ENCODE measurements at regions not wholly inside any gene's neighbourhood (a gene's known extent, or its start where the extent isn't known, plus 50 kb on each side); places are given as distances from the start of the nearest gene placed in this dataset.

GRCh38 chr2:235270291-235270690 lies 223.6 kb upstream of the AGAP1 start:
- H3K27ac ChIP-seq (ENCODE audit: low read depth in 1 of 3, low read length in 2 of 3): no peak overlapping the region
- WGBS, 3 donors: 70 to 92% (median 80%) methylated on average over 4 of the region's 4 CpGs
- FAIRE-seq (no peak), DNase-seq (no peak)
- H3K27me3 ChIP-seq (ENCODE audit: control insufficient read depth in 3 of 3, insufficient read depth in 3 of 3, low read length in 3 of 3): peaks cover 0 to 3% (median 2%) of the 10 kb centered on the region in 3 donors
- H3K9me3 ChIP-seq (ENCODE audit: control insufficient read depth in 2 of 2, insufficient read depth in 1 of 2, low read depth in 1 of 2, low read length in 1 of 2): no peaks in the 10 kb centered on the region
- H3K36me3 ChIP-seq (ENCODE audit: control insufficient read depth in 3 of 3, insufficient read depth in 2 of 3, low read depth in 1 of 3, low read length in 3 of 3): no peaks in the 10 kb centered on the region
- H3K4me3 ChIP-seq (ENCODE audit: low read depth in 1 of 3, low read length in 3 of 3): no peak overlapping the region
- H3K4me1 ChIP-seq (ENCODE audit: control insufficient read depth in 3 of 3, insufficient read depth in 2 of 3, low read depth in 1 of 3, low read length in 2 of 3): peaks cover 0 to 3% (median 1%) of the 10 kb centered on the region in 3 donors

- Histone ChIP-seq H3K4me1 (ENCODE audit: control insufficient read depth in 3 of 3, insufficient read depth in 2 of 3, low read depth in 1 of 3, low read length in 2 of 3) (peaks cover 0 to 3% (median 0%) of the 10 kb centered on the region in 3 donors), H3K27me3 (ENCODE audit: control insufficient read depth in 3 of 3, insufficient read depth in 3 of 3, low read length in 3 of 3) (peaks cover 0 to 3% (median 2%) of the 10 kb centered on the region in 3 donors), H3K9me3 (ENCODE audit: control insufficient read depth in 2 of 2, insufficient read depth in 1 of 2, low read depth in 1 of 2, low read length in 1 of 2) (no peaks in the 10 kb centered on the region), H3K4me3 (ENCODE audit: low read depth in 1 of 3, low read length in 3 of 3) (no peak overlapping the region), H3K27ac (ENCODE audit: low read depth in 1 of 3, low read length in 2 of 3) (no peak overlapping the region), H3K36me3 (ENCODE audit: control insufficient read depth in 3 of 3, insufficient read depth in 2 of 3, low read depth in 1 of 3, low read length in 3 of 3) (no peaks in the 10 kb centered on the region)
- DNase-seq (no peak), FAIRE-seq (no peak)
- WGBS, 3 donors: 59 to 80% (median 68%) methylated on average over 4 of the region's 4 CpGs
These were observed 222.9 kb upstream of the AGAP1 start for GRCh38 chr2:235270956-235271355.

GRCh38 chr2:235271936-235272335 lies 221.9 kb upstream of the AGAP1 start:
- FAIRE-seq (no peak), DNase-seq (no peak)
- Histone ChIP-seq H3K27ac (ENCODE audit: low read depth in 1 of 3, low read length in 2 of 3) (no peak overlapping the region), H3K9me3 (ENCODE audit: control insufficient read depth in 2 of 2, insufficient read depth in 1 of 2, low read depth in 1 of 2, low read length in 1 of 2) (no peaks in the 10 kb centered on the region), H3K36me3 (ENCODE audit: control insufficient read depth in 3 of 3, insufficient read depth in 2 of 3, low read depth in 1 of 3, low read length in 3 of 3) (no peaks in the 10 kb centered on the region), H3K4me3 (ENCODE audit: low read depth in 1 of 3, low read length in 3 of 3) (no peak overlapping the region), H3K4me1 (ENCODE audit: control insufficient read depth in 3 of 3, insufficient read depth in 2 of 3, low read depth in 1 of 3, low read length in 2 of 3) (peaks cover 0 to 3% (median 0%) of the 10 kb centered on the region in 3 donors), H3K27me3 (ENCODE audit: control insufficient read depth in 3 of 3, insufficient read depth in 3 of 3, low read length in 3 of 3) (peaks cover 0 to 3% (median 2%) of the 10 kb centered on the region in 3 donors)
- WGBS, 3 donors: 81 to 92% (median 88%) methylated on average over 2 of the region's 2 CpGs

GRCh38 chr2:235274023-235274422 lies 219.8 kb upstream of the AGAP1 start:
- FAIRE-seq (no peak), DNase-seq (no peak)
- 30 to 45% (median 42%) methylated on average over 2 of the region's 2 CpGs for WGBS, 3 donors
- Histone ChIP-seq H3K4me3 (ENCODE audit: low read depth in 1 of 3, low read length in 3 of 3) (no peak overlapping the region), H3K9me3 (ENCODE audit: control insufficient read depth in 2 of 2, insufficient read depth in 1 of 2, low read depth in 1 of 2, low read length in 1 of 2) (no peaks in the 10 kb centered on the region), H3K27me3 (ENCODE audit: control insufficient read depth in 3 of 3, insufficient read depth in 3 of 3, low read length in 3 of 3) (peaks cover 0 to 3% (median 2%) of the 10 kb centered on the region in 3 donors), H3K27ac (ENCODE audit: low read depth in 1 of 3, low read length in 2 of 3) (no peak overlapping the region), H3K36me3 (ENCODE audit: control insufficient read depth in 3 of 3, insufficient read depth in 2 of 3, low read depth in 1 of 3, low read length in 3 of 3) (no peaks in the 10 kb centered on the region), H3K4me1 (ENCODE audit: control insufficient read depth in 3 of 3, insufficient read depth in 2 of 3, low read depth in 1 of 3, low read length in 2 of 3) (no peaks in the 10 kb centered on the region)

GRCh38 chr2:235277485-235277884 lies 216.4 kb upstream of the AGAP1 start:
- Histone ChIP-seq H3K9me3 (ENCODE audit: control insufficient read depth in 2 of 2, insufficient read depth in 1 of 2, low read depth in 1 of 2, low read length in 1 of 2) (no peaks in the 10 kb centered on the region), H3K4me3 (ENCODE audit: low read depth in 1 of 3, low read length in 3 of 3) (no peak overlapping the region), H3K27ac (ENCODE audit: low read depth in 1 of 3, low read length in 2 of 3) (no peak overlapping the region), H3K27me3 (ENCODE audit: control insufficient read depth in 3 of 3, insufficient read depth in 3 of 3, low read length in 3 of 3) (no peaks in the 10 kb centered on the region), H3K36me3 (ENCODE audit: control insufficient read depth in 3 of 3, insufficient read depth in 2 of 3, low read depth in 1 of 3, low read length in 3 of 3) (no peaks in the 10 kb centered on the region), H3K4me1 (ENCODE audit: control insufficient read depth in 3 of 3, insufficient read depth in 2 of 3, low read depth in 1 of 3, low read length in 2 of 3) (no peaks in the 10 kb centered on the region)
- DNase-seq: no peak
- whole genome bisulfite sequencing, 3 donors: 92 to 99% (median 93%) methylated on average over 3 of the region's 3 CpGs
- FAIRE-seq: no peak

- no peaks in the 10 kb centered on the region for H3K4me1 ChIP-seq (ENCODE audit: control insufficient read depth in 3 of 3, insufficient read depth in 2 of 3, low read depth in 1 of 3, low read length in 2 of 3)
- no peak for FAIRE-seq
- H3K9me3 ChIP-seq (ENCODE audit: control insufficient read depth in 2 of 2, insufficient read depth in 1 of 2, low read depth in 1 of 2, low read length in 1 of 2): no peaks in the 10 kb centered on the region
- 68 to 86% (median 77%) methylated on average over 6 of the region's 6 CpGs for WGBS, 3 donors
- DNase-seq: no peak
- H3K4me3 ChIP-seq (ENCODE audit: low read depth in 1 of 3, low read length in 3 of 3): no peak overlapping the region
- no peaks in the 10 kb centered on the region for H3K36me3 ChIP-seq (ENCODE audit: control insufficient read depth in 3 of 3, insufficient read depth in 2 of 3, low read depth in 1 of 3, low read length in 3 of 3)
- H3K27ac ChIP-seq (ENCODE audit: low read depth in 1 of 3, low read length in 2 of 3): no peak overlapping the region
- H3K27me3 ChIP-seq (ENCODE audit: control insufficient read depth in 3 of 3, insufficient read depth in 3 of 3, low read length in 3 of 3): no peaks in the 10 kb centered on the region
These were observed 215.0 kb upstream of the AGAP1 start for GRCh38 chr2:235278771-235279355.

- FAIRE-seq: no peak
These were observed 213.9 kb upstream of the AGAP1 start for GRCh38 chr2:235279965-235280364.

GRCh38 chr2:235283246-235283645 lies 210.6 kb upstream of the AGAP1 start:
- H3K27me3 ChIP-seq (ENCODE audit: control insufficient read depth in 3 of 3, insufficient read depth in 3 of 3, low read length in 3 of 3): peaks cover 0 to 3% (median 0%) of the 10 kb centered on the region in 3 donors
- no peak for FAIRE-seq

More at GRCh38 chr2:235279965-235280364, 213.9 kb upstream of the AGAP1 start:
- H3K36me3 ChIP-seq (ENCODE audit: control insufficient read depth in 3 of 3, insufficient read depth in 2 of 3, low read depth in 1 of 3, low read length in 3 of 3): no peaks in the 10 kb centered on the region
- no peaks in the 10 kb centered on the region for H3K9me3 ChIP-seq (ENCODE audit: control insufficient read depth in 2 of 2, insufficient read depth in 1 of 2, low read depth in 1 of 2, low read length in 1 of 2)
- no peak overlapping the region for H3K27ac ChIP-seq (ENCODE audit: low read depth in 1 of 3, low read length in 2 of 3)
- H3K4me3 ChIP-seq (ENCODE audit: low read depth in 1 of 3, low read length in 3 of 3): no peak overlapping the region
- H3K27me3 ChIP-seq (ENCODE audit: control insufficient read depth in 3 of 3, insufficient read depth in 3 of 3, low read length in 3 of 3): no peaks in the 10 kb centered on the region
- no peak for DNase-seq
- 70 to 88% (median 82%) methylated on average over 1 of the region's 1 CpG for WGBS, 3 donors
- no peaks in the 10 kb centered on the region for H3K4me1 ChIP-seq (ENCODE audit: control insufficient read depth in 3 of 3, insufficient read depth in 2 of 3, low read depth in 1 of 3, low read length in 2 of 3)

More at GRCh38 chr2:235283246-235283645, 210.6 kb upstream of the AGAP1 start:
- DNase-seq: no peak
- Histone ChIP-seq H3K36me3 (ENCODE audit: control insufficient read depth in 3 of 3, insufficient read depth in 2 of 3, low read depth in 1 of 3, low read length in 3 of 3) (no peaks in the 10 kb centered on the region), H3K4me1 (ENCODE audit: control insufficient read depth in 3 of 3, insufficient read depth in 2 of 3, low read depth in 1 of 3, low read length in 2 of 3) (no peaks in the 10 kb centered on the region), H3K27ac (ENCODE audit: low read depth in 1 of 3, low read length in 2 of 3) (no peak overlapping the region), H3K9me3 (ENCODE audit: control insufficient read depth in 2 of 2, insufficient read depth in 1 of 2, low read depth in 1 of 2, low read length in 1 of 2) (no peaks in the 10 kb centered on the region), H3K4me3 (ENCODE audit: low read depth in 1 of 3, low read length in 3 of 3) (no peak overlapping the region)
- 84 to 90% (median 85%) methylated on average over 2 of the region's 2 CpGs for WGBS, 3 donors
